GM21619 (cell line): ENCODE measurements at regions not wholly inside any gene's neighbourhood (a gene's known extent, or its start where the extent isn't known, plus 50 kb on each side); places are given as distances from the start of the nearest gene placed in this dataset.

ENCODE experiments used
- ATAC-seq: cut with Tn5 transposase; IDR thresholded peaks from one replicate; pipeline ENCODE4 v1.9.1; 2021; ENCODE audit not compliant: unreplicated experiment

GRCh38 chr16:6247150-6247549 lies 1085.5 kb upstream of the RBFOX1 start:
- ATAC-seq, result no peak

GRCh38 chr16:6246266-6246665 lies 1086.4 kb upstream of the RBFOX1 start:
- no peak for ATAC-seq

- ATAC-seq, result no peak
These were observed 1100.6 kb upstream of the RBFOX1 start for GRCh38 chr16:6232056-6232455.

GRCh38 chr16:6231398-6231797 lies 1101.2 kb upstream of the RBFOX1 start:
- no peak for ATAC-seq

GRCh38 chr16:6229186-6229585 lies 1103.5 kb upstream of the RBFOX1 start:
- no peak for ATAC-seq

- ATAC-seq, result no peak
These were observed 1113.8 kb upstream of the RBFOX1 start for GRCh38 chr16:6218855-6219254.

GRCh38 chr16:6216836-6217235 lies 1115.8 kb upstream of the RBFOX1 start:
- ATAC-seq, result no peak

GRCh38 chr16:6211644-6212043 lies 1114.0 kb upstream of the EEF2KMT start:
- no peak for ATAC-seq

- ATAC-seq, result no peak
These were observed 1111.8 kb upstream of the EEF2KMT start for GRCh38 chr16:6209355-6209930.

- ATAC-seq, result no peak
These were observed 1110.0 kb upstream of the EEF2KMT start for GRCh38 chr16:6207580-6207979.

GRCh38 chr16:6207124-6207523 lies 1109.5 kb upstream of the EEF2KMT start:
- ATAC-seq, result no peak

GRCh38 chr16:6206080-6206479 lies 1108.5 kb upstream of the EEF2KMT start:
- ATAC-seq, result no peak

GRCh38 chr16:6204945-6205344 lies 1107.3 kb upstream of the EEF2KMT start:
- ATAC-seq, result no peak

GRCh38 chr16:6200861-6201260 lies 1103.3 kb upstream of the EEF2KMT start:
- no peak for ATAC-seq

- no peak for ATAC-seq
These were observed 1102.7 kb upstream of the EEF2KMT start for GRCh38 chr16:6200271-6200670.

GRCh38 chr16:6195966-6196365 lies 1098.4 kb upstream of the EEF2KMT start:
- ATAC-seq, result no peak

- no peak for ATAC-seq
These were observed 1096.1 kb upstream of the EEF2KMT start for GRCh38 chr16:6193718-6194117.

GRCh38 chr16:6192984-6193383 lies 1095.4 kb upstream of the EEF2KMT start:
- ATAC-seq, result no peak

- ATAC-seq, result no peak
These were observed 1094.9 kb upstream of the EEF2KMT start for GRCh38 chr16:6192532-6192931.

GRCh38 chr16:6190776-6191175 lies 1093.2 kb upstream of the EEF2KMT start:
- ATAC-seq, result no peak

GRCh38 chr16:6189216-6189615 lies 1091.6 kb upstream of the EEF2KMT start:
- ATAC-seq, result no peak

- no peak for ATAC-seq
These were observed 1080.1 kb upstream of the EEF2KMT start for GRCh38 chr16:6177616-6178180.

- no peak for ATAC-seq
These were observed 1072.4 kb upstream of the EEF2KMT start for GRCh38 chr16:6170022-6170421.
